B cell (primary cell): ENCODE measurements at regions not wholly inside any gene's neighbourhood (a gene's known extent, or its start where the extent isn't known, plus 50 kb on each side); places are given as distances from the start of the nearest gene placed in this dataset.

Experiments used
- ATAC-seq: fragments of 200-7000 bp; cut with Tn5 transposase; one replicate; pipeline ENCODE4 v1.10.0; 2021; ENCODE audit warnings: low read depth, mild to moderate bottlenecking, moderate number of reproducible peaks, moderate library complexity
- CTCF ChIA-PET: fragments of 350-600 bp; sonication (Branson Sonifier 250); formaldehyde crosslinking; loops from one replicate; lab custom pipeline; 2021; ENCODE audit warnings: antibody characterized with exemption, inconsistent platforms; lab: Charles Lee
- POLR2A ChIA-PET: fragments of 350-600 bp; sonication (Branson Sonifier 250); formaldehyde crosslinking; loops from one replicate; lab custom pipeline; 2021; ENCODE audit warnings: antibody characterized with exemption; lab: Charles Lee
- DNase-seq: peaks from one replicate; pipeline ENCODE4 v3.0.0; 2013
- H2AFZ ChIP-seq: 2 replicates; pipeline ENCODE4 v1.6.1; 2012; ENCODE audit warnings: mild to moderate bottlenecking, low read depth, low read length; ENCODE audit not compliant: insufficient read depth, poor library complexity, severe bottlenecking
- H3K27ac ChIP-seq, 2 donors: 1 replicate in 1 of 2; 2 replicates in 1 of 2; pipeline ENCODE4 v1.5.1; 2012 to 2013; ENCODE audit warnings: low read length in 2 of 2, mild to moderate bottlenecking in 2 of 2, moderate library complexity in 1 of 2
- H3K27me3 ChIP-seq, 4 experiments: fragments of 200-600 bp in 1 of 4; sonication (generic) in 1 of 4; replicated peaks in 1 of 4; 1 replicate in 2 of 4; 2 replicates in 2 of 4; pipeline versions ENCODE4 v1.6.1 to v1.7.0; 2013 to 2016; ENCODE audit warnings: low read length in 3 of 4, mild to moderate bottlenecking in 2 of 4, mixed read lengths in 1 of 4, moderate library complexity in 1 of 4; ENCODE audit not compliant: insufficient read depth in 4 of 4, control insufficient read depth in 3 of 4; ENCODE audit errors: control extremely low read depth in 1 of 4
- H3K36me3 ChIP-seq, 2 experiments: replicated peaks in 1 of 2; 1 replicate in 1 of 2; 2 replicates in 1 of 2; pipeline versions ENCODE4 v1.6.1 to v1.7.1; 2013; ENCODE audit warnings: low read length in 1 of 2; ENCODE audit not compliant: insufficient read depth in 2 of 2, control insufficient read depth in 1 of 2; ENCODE audit errors: control extremely low read depth in 1 of 2, extremely low read depth in 1 of 2
- H3K4me1 ChIP-seq, 2 donors: fragments of 200-600 bp in 1 of 2; sonication (generic) in 1 of 2; 1 replicate in 1 of 2; 2 replicates in 1 of 2; pipeline versions ENCODE4 v1.5.1 to v1.6.1; 2013 to 2017; ENCODE audit warnings: low read length in 2 of 2; ENCODE audit not compliant: control insufficient read depth in 2 of 2, insufficient read depth in 2 of 2
- H3K4me2 ChIP-seq: replicated peaks from 2 replicates; pipeline ENCODE3; 2012; ENCODE audit warnings: mild to moderate bottlenecking, low read depth, low read length; ENCODE audit not compliant: poor library complexity, severe bottlenecking
- H3K4me3 ChIP-seq, 5 experiments: fragments of 200-600 bp in 1 of 5; sonication (generic) in 1 of 5; 1 replicate in 3 of 5; 2 replicates in 2 of 5; pipeline versions ENCODE4 v1.5.1 to v1.7.0; 2011 to 2016; ENCODE audit warnings: low read length in 4 of 5, mild to moderate bottlenecking in 4 of 5, low read depth in 2 of 5, control low read depth in 1 of 5, moderate library complexity in 1 of 5; ENCODE audit not compliant: insufficient read depth in 1 of 5; ENCODE audit errors: control extremely low read depth in 1 of 5, extremely low read depth in 1 of 5
- H3K79me2 ChIP-seq: fragments of 200-600 bp; sonication (generic); one replicate; pipeline ENCODE4 v1.6.0; 2016; ENCODE audit warnings: low read length; ENCODE audit not compliant: control insufficient read depth, insufficient read depth
- H3K9ac ChIP-seq: fragments of 200-600 bp; sonication (generic); 2 replicates; pipeline ENCODE4 v1.6.1; 2017; ENCODE audit warnings: mild to moderate bottlenecking, low read length, moderate library complexity
- H3K9me3 ChIP-seq, 3 donors: one replicate each; pipeline versions ENCODE4 v1.6.1 to v1.7.1; 2013; ENCODE audit warnings: low read length in 2 of 3; ENCODE audit not compliant: control insufficient read depth in 2 of 3, insufficient read depth in 1 of 3; ENCODE audit errors: control extremely low read depth in 1 of 3
- H4K20me1 ChIP-seq: 2 replicates; pipeline ENCODE4 v1.6.0; 2012; ENCODE audit warnings: mild to moderate bottlenecking, low read length; ENCODE audit not compliant: insufficient read depth, control insufficient read depth, poor library complexity, severe bottlenecking
- H3K27ac Mint-ChIP-seq: one replicate; pipeline ENCODE4 v1.8.0; 2021; ENCODE audit warnings: mixed read lengths
- H3K27me3 Mint-ChIP-seq: one replicate; pipeline ENCODE4 v1.8.0; 2021; ENCODE audit warnings: mixed read lengths
- H3K4me1 Mint-ChIP-seq: one replicate; pipeline ENCODE4 v1.8.0; 2021; ENCODE audit warnings: mixed read lengths
- H3K4me3 Mint-ChIP-seq: one replicate; pipeline ENCODE4 v1.8.0; 2021; ENCODE audit warnings: mixed read lengths
- H3K9me3 Mint-ChIP-seq: one replicate; pipeline ENCODE4 v1.8.0; 2022; ENCODE audit warnings: mixed read lengths; ENCODE audit not compliant: insufficient read depth
- CTCF ChIP-seq: fragments of 200-600 bp; IDR thresholded peaks from one replicate; pipeline ENCODE4 v1.8.0; 2022; ENCODE audit warnings: antibody characterized with exemption, mild to moderate bottlenecking
- EZH2 ChIP-seq: IDR thresholded peaks from 2 replicates; pipeline ENCODE4 v1.6.1; 2012; ENCODE audit warnings: borderline replicate concordance, low read depth, mild to moderate bottlenecking, moderate library complexity, low read length; ENCODE audit not compliant: insufficient read depth, poor library complexity, severe bottlenecking
- WGBS: methylation state at CpG from one replicate; pipeline ENCODE4 v1.1.5; 2013; ENCODE audit warnings: missing lambda C conversion rate; ENCODE audit not compliant: insufficient coverage; 5-methylcytosine and 5-hydroxymethylcytosine counted together
- intact Hi-C: fragments of 100-400 bp; cut with micrococcal nuclease; formaldehyde crosslinking; loops from one replicate; pipeline ENCODE4 v1.10.0; 2022

GRCh38 chr5:112657804-112658203, 79.9 kb upstream of the APC start:
- Histone ChIP-seq H2AFZ (no peak overlapping the region), H3K9ac (no peak overlapping the region), H3K4me2 (no peak overlapping the region), H4K20me1 (no peaks in the 10 kb centered on the region), H3K27me3 (no peaks in the 10 kb centered on the region), H3K9me3 (peaks cover 0 to 7% (median 0%) of the 10 kb centered on the region in 3 donors), H3K4me3 (no peak overlapping the region), H3K79me2 (no peaks in the 10 kb centered on the region), H3K36me3 (no peaks in the 10 kb centered on the region), H3K4me1 (no peaks in the 10 kb centered on the region), H3K27ac (no peak overlapping the region)
- WGBS = 89% methylated on average over 3 of the region's 3 CpGs
- intact Hi-C loops = no loop called here
- DNase-seq = no peak
- ChIA-PET POLR2A (no interaction called here), CTCF (no interaction called here)
- H3K27ac Mint-ChIP-seq = no peak overlapping the region
- H3K4me1 Mint-ChIP-seq = no peaks in the 10 kb centered on the region
- H3K4me3 Mint-ChIP-seq = no peak overlapping the region
- H3K27me3 Mint-ChIP-seq = peaks cover 17% of the 10 kb centered on the region
- H3K9me3 Mint-ChIP-seq = peaks cover 10% of the 10 kb centered on the region
- no peak for ATAC-seq
- no peak for TF ChIP-seq CTCF

- no peak overlapping the region for H3K4me3 ChIP-seq
- WGBS = no CpG with 5 or more reads among the region's 1 CpG
- Mint-ChIP-seq H3K9me3 (peaks cover 10% of the 10 kb centered on the region), H3K4me3 (no peak overlapping the region), H3K4me1 (peaks cover 4% of the 10 kb centered on the region), H3K27ac (no peak overlapping the region), H3K27me3 (peaks cover 13% of the 10 kb centered on the region)
- DNase-seq (no peak), ATAC-seq (no peak)
- TF ChIP-seq EZH2 (no peak), CTCF (no peak)
- no peak overlapping the region for H2AFZ ChIP-seq
- no peak overlapping the region for H3K9ac ChIP-seq
- no peaks in the 10 kb centered on the region for H3K4me1 ChIP-seq
- no peaks in the 10 kb centered on the region for H3K36me3 ChIP-seq
- intact Hi-C loops = no loop called here
- no peak overlapping the region for H3K4me2 ChIP-seq
- H4K20me1 ChIP-seq = no peaks in the 10 kb centered on the region
- no peaks in the 10 kb centered on the region for H3K27me3 ChIP-seq
- POLR2A ChIA-PET = no interaction called here
- no peak overlapping the region for H3K27ac ChIP-seq
- H3K9me3 ChIP-seq = peaks cover 0 to 7% (median 0%) of the 10 kb centered on the region in 3 donors
- CTCF ChIA-PET = no interaction called here
- no peaks in the 10 kb centered on the region for H3K79me2 ChIP-seq
Observed at GRCh38 chr5:112660359-112660758, 77.3 kb upstream of the APC start.
